ENCODE measurements at regions not wholly inside any gene's neighbourhood (a gene's known extent, or its start where the extent isn't known, plus 50 kb on each side); places are given as distances from the start of the nearest gene placed in this dataset.
"Not testable (repeated sequence)": the region's sequence is repeated elsewhere in the genome, so short reads cannot be mapped to it uniquely, and the experiment has no call there.

DNA sequence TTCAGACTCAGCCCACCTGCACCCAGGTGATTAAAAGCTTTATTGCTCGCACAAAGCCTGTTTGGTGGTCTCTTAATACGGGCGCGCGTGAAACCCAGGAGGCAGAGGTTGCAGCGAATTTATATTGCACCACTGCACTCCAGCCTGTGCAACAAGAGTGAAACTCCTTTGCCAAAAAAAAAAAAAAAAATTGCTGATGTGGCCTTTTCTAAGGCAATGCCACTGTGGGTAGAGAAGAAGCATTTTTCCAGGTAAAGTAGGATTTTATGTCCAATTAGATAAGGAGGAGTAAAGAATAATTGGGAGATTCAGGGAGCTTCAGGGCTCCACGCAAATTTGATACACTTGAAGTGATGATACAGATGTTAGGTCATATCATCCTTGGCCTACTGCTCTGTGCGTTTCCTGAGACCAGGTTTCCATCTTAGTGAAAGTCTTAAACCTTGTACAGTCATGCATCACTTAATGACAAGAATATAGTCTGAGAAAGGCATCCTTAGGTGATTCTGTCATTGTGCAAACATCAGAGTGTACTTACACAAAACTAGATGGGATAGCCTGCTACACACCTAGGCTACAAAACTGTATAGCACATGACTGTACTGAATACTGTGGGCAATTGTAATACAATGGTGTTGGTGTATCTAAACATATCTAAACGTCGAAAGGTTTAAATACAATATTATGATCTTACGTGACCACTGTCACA lies 150.9 kb downstream of the SPRY2 start:
- no peaks in the 10 kb centered on the region for H3K36me3 Mint-ChIP-seq (ENCODE audit: insufficient read depth)
- DNase-seq: no peak
- H3K27me3 Mint-ChIP-seq: no peaks in the 10 kb centered on the region
- no peaks in the 10 kb centered on the region for H3K9me3 Mint-ChIP-seq
- no peaks in the 10 kb centered on the region for H3K4me1 Mint-ChIP-seq (ENCODE audit: low read depth in 2 of 2)
- no peak overlapping the region for H3K27ac Mint-ChIP-seq
- no peak overlapping the region for H3K4me3 Mint-ChIP-seq
- no peak for ATAC-seq (replicated peaks)

DNA sequence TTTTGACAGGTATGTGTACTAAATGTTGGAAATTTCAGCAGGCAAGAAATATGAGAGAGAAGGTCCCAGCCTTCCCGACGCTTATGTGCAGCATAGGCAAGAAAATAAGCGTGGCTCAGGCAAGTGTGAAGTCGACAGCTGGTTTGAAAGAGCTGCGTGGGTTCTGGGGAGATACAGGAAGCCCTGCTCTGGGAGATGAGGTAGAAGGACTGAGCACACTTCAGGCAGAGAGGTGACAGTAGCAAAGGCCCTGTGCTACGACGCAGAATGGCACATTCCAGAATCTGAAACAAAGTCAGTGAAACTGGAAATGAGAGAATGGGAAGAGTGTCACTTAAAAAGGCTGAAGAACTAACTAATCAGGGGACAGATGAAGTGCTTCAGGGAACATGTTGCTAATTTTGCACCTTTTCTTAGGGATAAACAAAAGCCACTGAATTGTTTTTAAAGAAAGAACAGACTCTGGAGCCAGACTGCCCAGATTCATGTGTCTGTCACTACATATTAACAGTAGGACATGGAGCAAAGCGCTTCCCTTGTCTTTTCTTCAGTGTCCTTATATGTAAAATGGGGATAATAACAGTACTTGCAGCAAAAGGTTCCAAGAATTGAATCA lies 160.1 kb downstream of the SPRY2 start:
- Mint-ChIP-seq H3K9me3 (peaks cover 0 to 3% of the 10 kb centered on the region in 2 donors), H3K27me3 (no peaks in the 10 kb centered on the region), H3K4me3 (no peak overlapping the region), H3K27ac (no peak overlapping the region), H3K4me1 (ENCODE audit: low read depth in 2 of 2) (no peaks in the 10 kb centered on the region), H3K36me3 (ENCODE audit: insufficient read depth) (no peaks in the 10 kb centered on the region)
- DNase-seq (no peak), ATAC-seq (replicated peaks) (no peak)

DNA sequence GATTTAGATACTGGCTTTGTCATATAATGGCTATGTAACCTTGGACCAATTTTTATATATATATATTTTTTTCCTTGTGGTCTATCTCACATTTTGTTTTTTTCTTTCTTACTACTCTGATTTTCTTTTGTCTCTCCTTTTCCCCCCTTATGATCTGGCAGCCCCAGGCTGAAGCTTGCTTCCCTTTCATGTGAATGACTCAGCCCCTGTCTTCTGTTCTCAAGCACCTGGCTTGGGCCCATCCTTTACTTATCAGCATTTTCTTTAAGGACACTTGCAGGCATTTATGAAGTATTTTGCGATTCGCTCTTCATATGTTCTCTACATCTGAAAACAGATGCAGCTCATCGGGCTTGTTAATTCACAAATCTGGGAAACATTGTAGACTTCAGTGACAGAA lies 163.6 kb downstream of the SPRY2 start:
- Mint-ChIP-seq H3K4me3 (no peak overlapping the region), H3K4me1 (ENCODE audit: low read depth in 2 of 2) (no peaks in the 10 kb centered on the region), H3K9me3 (peaks cover 0 to 4% of the 10 kb centered on the region in 2 donors), H3K27ac (no peak overlapping the region), H3K36me3 (ENCODE audit: insufficient read depth) (no peaks in the 10 kb centered on the region), H3K27me3 (no peaks in the 10 kb centered on the region)
- ATAC-seq (replicated peaks): no peak
- no peak for DNase-seq

- ATAC-seq (replicated peaks) (no peak), DNase-seq (no peak)
- Mint-ChIP-seq H3K4me3 (no peak overlapping the region), H3K9me3 (peaks cover 0 to 2% of the 10 kb centered on the region in 2 donors), H3K27ac (no peak overlapping the region), H3K4me1 (ENCODE audit: low read depth in 2 of 2) (no peaks in the 10 kb centered on the region), H3K36me3 (ENCODE audit: insufficient read depth) (no peaks in the 10 kb centered on the region), H3K27me3 (no peaks in the 10 kb centered on the region)
Observed at GRCh38 chr13:80173224-80173623, 167.7 kb downstream of the SPRY2 start.

GRCh38 chr13:80171096-80171495 lies 169.8 kb downstream of the SPRY2 start:
- H3K9me3 Mint-ChIP-seq: peaks cover 0 to 7% of the 10 kb centered on the region in 2 donors
- ATAC-seq (replicated peaks) (no peak), DNase-seq (no peak)
- no peaks in the 10 kb centered on the region for H3K27me3 Mint-ChIP-seq
- H3K4me1 Mint-ChIP-seq (ENCODE audit: low read depth in 2 of 2): no peaks in the 10 kb centered on the region
- H3K36me3 Mint-ChIP-seq (ENCODE audit: insufficient read depth): no peaks in the 10 kb centered on the region
- no peak overlapping the region for H3K4me3 Mint-ChIP-seq
- no peak overlapping the region for H3K27ac Mint-ChIP-seq

GRCh38 chr13:80168089-80168850 lies 172.7 kb downstream of the SPRY2 start:
- H3K27me3 Mint-ChIP-seq: no peaks in the 10 kb centered on the region
- H3K27ac Mint-ChIP-seq: peak overlapping the region in 1 of 2 donors; percentile 41

GRCh38 chr13:80166352-80166751 lies 174.6 kb downstream of the SPRY2 start:
- H3K27ac Mint-ChIP-seq: no peak overlapping the region
- no peaks in the 10 kb centered on the region for H3K27me3 Mint-ChIP-seq
- H3K36me3 Mint-ChIP-seq (ENCODE audit: insufficient read depth): no peaks in the 10 kb centered on the region
- ATAC-seq (replicated peaks) (no peak), DNase-seq (no peak)
- H3K9me3 Mint-ChIP-seq: peaks cover 0 to 8% of the 10 kb centered on the region in 2 donors
- no peaks in the 10 kb centered on the region for H3K4me1 Mint-ChIP-seq (ENCODE audit: low read depth in 2 of 2)
- no peak overlapping the region for H3K4me3 Mint-ChIP-seq

More at GRCh38 chr13:80168089-80168850, 172.7 kb downstream of the SPRY2 start:
- Mint-ChIP-seq H3K4me1 (ENCODE audit: low read depth in 2 of 2) (no peaks in the 10 kb centered on the region), H3K9me3 (peaks cover 0 to 8% of the 10 kb centered on the region in 2 donors), H3K4me3 (no peak overlapping the region), H3K36me3 (ENCODE audit: insufficient read depth) (no peaks in the 10 kb centered on the region)
- peak; percentile 29 for ATAC-seq (replicated peaks)
- DNase-seq: no peak

DNA sequence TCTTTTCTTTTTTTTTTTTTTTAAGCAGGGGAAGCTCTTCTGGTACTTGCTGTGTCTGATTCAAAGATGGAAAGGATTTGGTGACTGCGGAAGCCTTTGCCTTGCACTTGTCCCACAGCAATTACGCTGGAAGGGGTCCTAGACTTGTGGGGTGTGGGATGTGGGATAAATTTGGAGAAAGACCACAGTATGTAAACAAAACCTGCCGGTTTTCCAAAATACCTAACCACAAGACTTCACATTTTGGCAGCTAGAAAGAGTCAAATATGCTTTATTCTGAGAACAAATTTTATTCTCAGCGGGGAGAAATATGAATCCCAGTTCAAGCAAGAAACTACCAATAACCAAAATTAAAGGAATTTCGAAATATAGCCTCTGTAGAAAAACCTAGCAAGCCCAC lies 176.5 kb downstream of the SPRY2 start:
- Mint-ChIP-seq H3K4me1 (ENCODE audit: low read depth in 2 of 2) (no peaks in the 10 kb centered on the region), H3K36me3 (ENCODE audit: insufficient read depth) (no peaks in the 10 kb centered on the region), H3K27me3 (no peaks in the 10 kb centered on the region), H3K4me3 (no peak overlapping the region), H3K9me3 (peaks cover 0 to 8% of the 10 kb centered on the region in 2 donors), H3K27ac (no peak overlapping the region)
- no peak for DNase-seq
- no peak for ATAC-seq (replicated peaks)

DNA sequence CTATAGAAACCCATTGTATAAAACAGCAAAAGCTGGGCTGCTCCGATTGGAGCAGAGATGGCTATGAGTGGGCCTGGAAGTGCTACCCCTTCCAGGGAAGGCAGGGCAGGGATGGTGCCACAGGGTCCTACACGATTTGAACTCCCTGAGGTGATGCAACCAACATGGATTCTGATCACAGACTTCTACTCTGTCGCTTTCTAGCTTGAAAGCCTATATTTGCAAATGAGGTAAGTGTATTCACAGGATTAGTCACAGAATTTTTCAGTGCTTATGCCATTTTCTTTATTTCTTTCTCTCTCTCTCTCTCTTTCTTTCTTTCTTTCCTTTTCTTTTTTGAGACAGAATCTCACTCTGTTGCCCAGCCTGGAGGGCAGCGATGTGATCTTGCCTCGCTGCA lies 179.0 kb downstream of the SPRY2 start:
- no peak for DNase-seq
- Mint-ChIP-seq H3K36me3 (ENCODE audit: insufficient read depth) (no peaks in the 10 kb centered on the region), H3K27ac (no peak overlapping the region), H3K4me1 (ENCODE audit: low read depth in 2 of 2) (no peaks in the 10 kb centered on the region), H3K9me3 (peaks cover 0 to 5% of the 10 kb centered on the region in 2 donors), H3K27me3 (no peaks in the 10 kb centered on the region), H3K4me3 (no peak overlapping the region)
- no peak for ATAC-seq (replicated peaks)

- no peaks in the 10 kb centered on the region for H3K27me3 Mint-ChIP-seq
- H3K9me3 Mint-ChIP-seq: peaks cover 0 to 8% of the 10 kb centered on the region in 2 donors
- no peak for ATAC-seq (replicated peaks)
- DNase-seq: no peak
- no peak overlapping the region for H3K27ac Mint-ChIP-seq
- no peaks in the 10 kb centered on the region for H3K36me3 Mint-ChIP-seq (ENCODE audit: insufficient read depth)
- no peaks in the 10 kb centered on the region for H3K4me1 Mint-ChIP-seq (ENCODE audit: low read depth in 2 of 2)
- H3K4me3 Mint-ChIP-seq: no peak overlapping the region
Observed at GRCh38 chr13:80161219-80161618, 179.7 kb downstream of the SPRY2 start.

DNA sequence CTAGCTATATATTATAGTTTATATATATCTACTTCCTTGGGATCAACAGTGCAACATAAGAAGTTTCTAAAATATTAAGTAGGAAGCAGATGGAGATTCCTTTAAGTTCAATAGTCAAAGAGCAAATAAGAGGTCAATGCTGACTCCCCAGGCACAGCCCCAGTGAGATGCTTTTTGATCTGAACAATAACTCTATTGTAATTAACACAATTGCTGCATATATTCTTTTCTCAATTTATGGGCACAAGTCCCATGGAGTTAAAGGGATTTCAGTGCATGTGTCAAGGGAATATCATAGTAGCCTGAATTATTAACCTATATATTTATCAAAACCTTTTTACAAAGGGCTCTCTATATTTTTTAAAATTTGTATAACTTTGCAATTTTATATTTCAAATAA lies 180.8 kb downstream of the SPRY2 start:
- Mint-ChIP-seq H3K4me1 (ENCODE audit: low read depth in 2 of 2) (no peaks in the 10 kb centered on the region), H3K27ac (no peak overlapping the region), H3K36me3 (ENCODE audit: insufficient read depth) (no peaks in the 10 kb centered on the region), H3K27me3 (no peaks in the 10 kb centered on the region), H3K9me3 (peaks cover 0 to 8% of the 10 kb centered on the region in 2 donors), H3K4me3 (no peak overlapping the region)
- ATAC-seq (replicated peaks): no peak
- DNase-seq: no peak

- Mint-ChIP-seq H3K27me3 (no peaks in the 10 kb centered on the region), H3K27ac (no peak overlapping the region), H3K4me1 (ENCODE audit: low read depth in 2 of 2) (no peaks in the 10 kb centered on the region), H3K9me3 (peaks cover 0 to 5% of the 10 kb centered on the region in 2 donors), H3K36me3 (ENCODE audit: insufficient read depth) (no peaks in the 10 kb centered on the region), H3K4me3 (no peak overlapping the region)
- DNase-seq (no peak), ATAC-seq (replicated peaks) (no peak)
Observed at GRCh38 chr13:80157261-80157932, 183.5 kb downstream of the SPRY2 start.

DNA sequence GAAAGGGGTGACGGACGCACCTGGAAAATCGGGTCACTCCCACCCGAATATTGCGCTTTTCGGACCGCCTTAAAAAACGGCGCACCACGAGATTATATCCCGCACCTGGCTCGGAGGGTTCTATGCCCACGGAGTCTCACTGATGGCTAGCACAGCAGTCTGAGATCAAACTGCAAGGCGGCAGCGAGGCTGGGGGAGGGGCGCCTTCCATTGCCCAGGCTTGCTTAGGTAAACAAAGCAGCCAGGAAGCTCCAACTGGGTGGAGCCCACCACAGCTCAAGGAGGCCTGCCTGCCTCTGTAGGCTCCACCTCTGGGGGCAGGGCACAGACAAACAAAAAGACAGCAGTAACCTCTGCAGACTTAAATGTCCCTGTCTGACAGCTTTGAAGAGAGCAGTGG lies 188.8 kb downstream of the SPRY2 start:
- not testable (repeated sequence) for H3K4me3 Mint-ChIP-seq; H3K27ac Mint-ChIP-seq; DNase-seq; H3K27me3 Mint-ChIP-seq; ATAC-seq (replicated peaks); H3K36me3 Mint-ChIP-seq (ENCODE audit: insufficient read depth); H3K9me3 Mint-ChIP-seq; H3K4me1 Mint-ChIP-seq (ENCODE audit: low read depth in 2 of 2)
